HepG2 (cell line): ENCODE measurements at regions not wholly inside any gene's neighbourhood (a gene's known extent, or its start where the extent isn't known, plus 50 kb on each side); places are given as distances from the start of the nearest gene placed in this dataset.

Experiments used
- ARNT2 ChIP-seq: sonication (generic); formaldehyde crosslinking; IDR thresholded peaks from 2 replicates; pipeline ENCODE4 v1.8.0; 2022; ENCODE audit warnings: mild to moderate bottlenecking, low read depth, missing genetic modification reagents, moderate library complexity
- ATAD3A ChIP-seq: sonication (generic); formaldehyde crosslinking; IDR thresholded peaks from 2 replicates; pipeline ENCODE4 v1.4.0; 2020; ENCODE audit warnings: missing genetic modification reagents
- ATRX ChIP-seq: sonication (generic); formaldehyde crosslinking; IDR thresholded peaks from 2 replicates; pipeline ENCODE4 v1.4.0; 2020; ENCODE audit warnings: missing genetic modification reagents, borderline replicate concordance
- CEBPB ChIP-seq: IDR thresholded peaks from 2 replicates; pipeline ENCODE4 v1.6.1; 2011; ENCODE audit warnings: low read depth, low read length, improper control_type of control experiment, borderline replicate concordance
- GRHL1 ChIP-seq: sonication (generic); formaldehyde crosslinking; conservative IDR thresholded peaks from 2 replicates; pipeline ENCODE4 v1.8.0; 2022; ENCODE audit warnings: missing genetic modification reagents
- HMGA1 ChIP-seq: sonication (generic); formaldehyde crosslinking; conservative IDR thresholded peaks from 2 replicates; pipeline ENCODE4 v1.4.0; 2020; ENCODE audit warnings: missing genetic modification reagents
- HNRNPL ChIP-seq: fragments of 200-400 bp; formaldehyde crosslinking; IDR thresholded peaks from 2 replicates; pipeline ENCODE4 v1.6.1; 2017; ENCODE audit warnings: mild to moderate bottlenecking, low read depth, low read length
- HNRNPUL1 ChIP-seq: fragments of 200-400 bp; formaldehyde crosslinking; IDR thresholded peaks from 2 replicates; pipeline ENCODE4 v1.6.1; 2017; ENCODE audit warnings: low read depth, mild to moderate bottlenecking, low read length, moderate library complexity
- IKZF1 ChIP-seq: fragments of 450-650 bp; IDR thresholded peaks from 2 replicates; pipeline ENCODE4 v1.7.1; 2016
- PAF1 ChIP-seq: IDR thresholded peaks from 2 replicates; pipeline ENCODE4 v1.6.1; 2016; ENCODE audit warnings: missing genetic modification reagents, missing compliant biosample characterization
- PRDM4 ChIP-seq: sonication (generic); formaldehyde crosslinking; IDR thresholded peaks from 2 replicates; pipeline ENCODE4 v1.9.0; 2021; ENCODE audit warnings: missing genetic modification reagents, borderline replicate concordance
- REPIN1 ChIP-seq: sonication (generic); formaldehyde crosslinking; IDR thresholded peaks from 2 replicates; pipeline ENCODE4 v1.8.0; 2022; ENCODE audit warnings: missing genetic modification reagents, low read depth, mild to moderate bottlenecking, borderline replicate concordance
- SP2 ChIP-seq: sonication (generic); formaldehyde crosslinking; IDR thresholded peaks from 2 replicates; pipeline ENCODE4 v1.5.1; 2020; ENCODE audit warnings: mild to moderate bottlenecking, missing genetic modification reagents
- TFDP2 ChIP-seq: sonication (generic); formaldehyde crosslinking; IDR thresholded peaks from 2 replicates; pipeline ENCODE4 v1.4.0; 2020; ENCODE audit warnings: missing genetic modification reagents
- WIZ ChIP-seq: sonication (generic); formaldehyde crosslinking; IDR thresholded peaks from 2 replicates; pipeline ENCODE4 v1.5.1; 2020; ENCODE audit warnings: mild to moderate bottlenecking, missing genetic modification reagents
- ZKSCAN5 ChIP-seq: sonication (generic); formaldehyde crosslinking; IDR thresholded peaks from 2 replicates; pipeline ENCODE4 v1.5.1; 2020; ENCODE audit warnings: mild to moderate bottlenecking, missing genetic modification reagents
- ZNF33A ChIP-seq: sonication (generic); formaldehyde crosslinking; IDR thresholded peaks from 2 replicates; pipeline ENCODE4 v1.5.1; 2020; ENCODE audit warnings: missing genetic modification reagents, mild to moderate bottlenecking, moderate library complexity, borderline replicate concordance
- ZNF354B ChIP-seq: sonication (generic); formaldehyde crosslinking; IDR thresholded peaks from 2 replicates; pipeline ENCODE4 v1.8.0; 2022; ENCODE audit warnings: mild to moderate bottlenecking, missing genetic modification reagents
- ZNF678 ChIP-seq: sonication (generic); formaldehyde crosslinking; IDR thresholded peaks from 2 replicates; pipeline ENCODE4 v1.4.0; 2020; ENCODE audit warnings: mild to moderate bottlenecking, missing genetic modification reagents
- ZNF766 ChIP-seq: sonication (generic); formaldehyde crosslinking; IDR thresholded peaks from 2 replicates; pipeline ENCODE4 v1.5.0; 2020; ENCODE audit warnings: missing genetic modification reagents, borderline replicate concordance
- ZNF839 ChIP-seq: sonication (generic); formaldehyde crosslinking; IDR thresholded peaks from 2 replicates; pipeline ENCODE4 v1.4.0; 2020; ENCODE audit warnings: missing genetic modification reagents, mild to moderate bottlenecking, borderline replicate concordance
- TF ChIP-seq, protein P1 (sequence below): sonication (generic); formaldehyde crosslinking; IDR thresholded peaks from 2 replicates; pipeline ENCODE4 v1.9.0; 2022; ENCODE audit warnings: missing genetic modification reagents, mild to moderate bottlenecking, borderline replicate concordance

DNA sequence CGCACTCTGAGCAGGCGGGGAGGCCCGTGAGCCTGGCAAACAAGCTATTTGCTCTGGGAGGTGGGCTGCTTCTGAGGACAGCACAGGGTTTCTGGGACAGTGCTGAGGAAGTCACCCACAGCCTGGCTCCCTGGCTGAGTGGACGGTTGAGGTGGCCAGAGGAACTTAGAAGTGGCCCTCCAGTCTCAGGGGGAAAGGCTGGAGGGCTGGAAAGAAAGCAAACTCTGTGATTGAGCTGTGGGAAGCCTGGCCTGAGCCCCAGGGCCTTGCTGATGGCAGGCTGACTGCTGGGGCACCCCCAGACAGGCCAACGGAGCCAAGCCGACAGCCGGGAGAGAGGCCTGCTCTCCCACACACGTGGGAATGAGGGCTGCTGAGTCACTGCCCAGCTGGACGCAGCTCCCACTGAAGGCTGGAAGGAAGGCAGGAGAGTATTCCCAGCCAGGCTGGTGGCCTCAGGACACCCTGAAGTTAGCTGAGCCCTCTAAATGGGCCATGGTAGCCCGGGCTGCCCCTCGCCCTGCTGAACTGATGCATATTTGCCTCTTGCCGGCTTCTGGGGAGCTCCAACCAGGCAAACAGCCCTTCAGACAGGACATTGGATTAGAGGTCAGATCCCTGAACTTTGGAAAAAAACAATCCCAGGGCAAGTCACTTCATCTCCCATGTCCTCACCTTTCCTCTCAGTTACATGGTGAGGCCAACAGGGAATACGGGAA is 98.0 kb upstream of the TLE3 start (continued):
- TF ChIP-seq ARNT2 (CRISPR knock-in tag), result 0 out of 2 replicates have a peak, but pooled peaks have one; percentile 6
- no peak for TF ChIP-seq PRDM4
- no peak for TF ChIP-seq IKZF1
- TF ChIP-seq HNRNPUL1, result no peak
- no peak for TF ChIP-seq SP2
- TF ChIP-seq TFDP2, result no peak
- no peak for TF ChIP-seq ZNF839 (CRISPR knock-in tag)
- no peak for TF ChIP-seq ATAD3A (CRISPR knock-in tag)
- TF ChIP-seq, protein P1, sequence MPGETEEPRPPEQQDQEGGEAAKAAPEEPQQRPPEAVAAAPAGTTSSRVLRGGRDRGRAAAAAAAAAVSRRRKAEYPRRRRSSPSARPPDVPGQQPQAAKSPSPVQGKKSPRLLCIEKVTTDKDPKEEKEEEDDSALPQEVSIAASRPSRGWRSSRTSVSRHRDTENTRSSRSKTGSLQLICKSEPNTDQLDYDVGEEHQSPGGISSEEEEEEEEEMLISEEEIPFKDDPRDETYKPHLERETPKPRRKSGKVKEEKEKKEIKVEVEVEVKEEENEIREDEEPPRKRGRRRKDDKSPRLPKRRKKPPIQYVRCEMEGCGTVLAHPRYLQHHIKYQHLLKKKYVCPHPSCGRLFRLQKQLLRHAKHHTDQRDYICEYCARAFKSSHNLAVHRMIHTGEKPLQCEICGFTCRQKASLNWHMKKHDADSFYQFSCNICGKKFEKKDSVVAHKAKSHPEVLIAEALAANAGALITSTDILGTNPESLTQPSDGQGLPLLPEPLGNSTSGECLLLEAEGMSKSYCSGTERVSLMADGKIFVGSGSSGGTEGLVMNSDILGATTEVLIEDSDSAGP (CRISPR knock-in tag), result no peak
- TF ChIP-seq GRHL1 (CRISPR knock-in tag), result no peak
- no peak for TF ChIP-seq ATRX (CRISPR knock-in tag)
- TF ChIP-seq ZKSCAN5 (CRISPR knock-in tag), result no peak
- no peak for TF ChIP-seq PAF1
- 0 out of 2 replicates have a peak, but pooled peaks have one; percentile 38 for TF ChIP-seq HNRNPL
- TF ChIP-seq ZNF766 (CRISPR knock-in tag), result no peak
- no peak for TF ChIP-seq REPIN1
- no peak for TF ChIP-seq ZNF354B (CRISPR knock-in tag)
- no peak for TF ChIP-seq CEBPB
- no peak for TF ChIP-seq HMGA1
- TF ChIP-seq ZNF33A, result no peak
- TF ChIP-seq ZNF678, result no peak
- no peak for TF ChIP-seq WIZ
